ENCODE measurements at regions not wholly inside any gene's neighbourhood (a gene's known extent, or its start where the extent isn't known, plus 50 kb on each side); places are given as distances from the start of the nearest gene placed in this dataset.

- no peak for TF ChIP-seq CTCF (conservative IDR thresholded peaks at IDR 0.05; ENCODE audit: low read depth, low read length)
- no peak for TF ChIP-seq EZH2 (IDR thresholded peaks at IDR 0.05; ENCODE audit: low read length, unreplicated experiment)
- no peak for TF ChIP-seq EZH2phosphoT487 (IDR thresholded peaks at IDR 0.05; ENCODE audit: borderline replicate concordance, low read length)
- Histone ChIP-seq H3K27me3 (ENCODE audit: low read length) (no peaks in the 10 kb centered on the region), H2AFZ (ENCODE audit: low read length) (no peak overlapping the region), H3K4me3 (ENCODE audit: low read length) (no peak overlapping the region), H3K4me1 (ENCODE audit: insufficient read depth, low read length) (no peaks in the 10 kb centered on the region), H3K9me3 (ENCODE audit: low read length) (no peaks in the 10 kb centered on the region), H3K79me2 (ENCODE audit: low read length) (no peaks in the 10 kb centered on the region), H3K27ac (ENCODE audit: low read length) (no peak overlapping the region), H3K9ac (ENCODE audit: low read length) (no peak overlapping the region), H4K20me1 (ENCODE audit: low read length) (no peaks in the 10 kb centered on the region), H3K36me3 (ENCODE audit: low read depth, low read length) (no peaks in the 10 kb centered on the region), H3K9me2 (replicated peaks; ENCODE audit: low read length) (no peaks in the 10 kb centered on the region), H3K4me2 (ENCODE audit: low read length) (no peak overlapping the region), H3F3A (ENCODE audit: low read length, unreplicated experiment) (no peaks in the 10 kb centered on the region)
- DNase-seq (no peak), ATAC-seq (no peak)
- ChIA-PET CTCF (no interaction called here), POLR2A (ENCODE audit: unreplicated experiment) (no interaction called here)
- BruUV-seq (replicated peaks) = no TSS peak
- intact Hi-C loops (cut with micrococcal nuclease) = no loop called here
Observed at GRCh38 chr4:35711127-35711526, 533.2 kb downstream of the ARAP2 start.

GRCh38 chr4:35723973-35724372 is 520.3 kb downstream of the ARAP2 start:
- DNase-seq (no peak), ATAC-seq (no peak)
- Histone ChIP-seq H3K4me3 (ENCODE audit: low read length) (no peak overlapping the region), H3F3A (ENCODE audit: low read length, unreplicated experiment) (no peaks in the 10 kb centered on the region), H3K4me2 (ENCODE audit: low read length) (no peak overlapping the region), H3K9me3 (ENCODE audit: low read length) (no peaks in the 10 kb centered on the region), H3K9me2 (replicated peaks; ENCODE audit: low read length) (no peaks in the 10 kb centered on the region), H3K4me1 (ENCODE audit: insufficient read depth, low read length) (no peaks in the 10 kb centered on the region), H2AFZ (ENCODE audit: low read length) (no peak overlapping the region), H3K27me3 (ENCODE audit: low read length) (no peaks in the 10 kb centered on the region), H3K9ac (ENCODE audit: low read length) (no peak overlapping the region), H4K20me1 (ENCODE audit: low read length) (no peaks in the 10 kb centered on the region), H3K79me2 (ENCODE audit: low read length) (no peaks in the 10 kb centered on the region), H3K27ac (ENCODE audit: low read length) (no peak overlapping the region), H3K36me3 (ENCODE audit: low read depth, low read length) (no peaks in the 10 kb centered on the region)
- no peak for TF ChIP-seq CTCF (conservative IDR thresholded peaks at IDR 0.05; ENCODE audit: low read depth, low read length)
- TF ChIP-seq EZH2phosphoT487 (IDR thresholded peaks at IDR 0.05; ENCODE audit: borderline replicate concordance, low read length) = no peak
- no peak for TF ChIP-seq EZH2 (IDR thresholded peaks at IDR 0.05; ENCODE audit: low read length, unreplicated experiment)
- POLR2A ChIA-PET (ENCODE audit: unreplicated experiment) = interaction anchor here (0.6 kb wide), 1 partner anchor 16 kb away, joined by 3 read pairs; no protein-coding TSS in a partner anchor
- intact Hi-C loops (cut with micrococcal nuclease) = no loop called here
- BruUV-seq (replicated peaks) = no TSS peak
- CTCF ChIA-PET = no interaction called here

- no peaks in the 10 kb centered on the region for H3K36me3 ChIP-seq (ENCODE audit: low read depth, low read length)
- TF ChIP-seq EZH2phosphoT487 (IDR thresholded peaks at IDR 0.05; ENCODE audit: borderline replicate concordance, low read length) = no peak
- peak; percentile 17; the same call in 1 of the 2 replicates for TF ChIP-seq CTCF (conservative IDR thresholded peaks at IDR 0.05; ENCODE audit: low read depth, low read length)
- no peak overlapping the region for H3K9ac ChIP-seq (ENCODE audit: low read length)
- BruUV-seq (replicated peaks) = no TSS peak
- H3K27ac ChIP-seq (ENCODE audit: low read length) = no peak overlapping the region
- ChIA-PET POLR2A (ENCODE audit: unreplicated experiment) (no interaction called here), CTCF (no interaction called here)
- intact Hi-C loops (cut with micrococcal nuclease) = no loop called here
- DNase-seq (peak; percentile 5), ATAC-seq (no peak)
- no peaks in the 10 kb centered on the region for H3K27me3 ChIP-seq (ENCODE audit: low read length)
- no peaks in the 10 kb centered on the region for H4K20me1 ChIP-seq (ENCODE audit: low read length)
- no peak overlapping the region for H3K4me2 ChIP-seq (ENCODE audit: low read length)
- no peaks in the 10 kb centered on the region for H3K9me3 ChIP-seq (ENCODE audit: low read length)
- H2AFZ ChIP-seq (ENCODE audit: low read length) = no peak overlapping the region
- H3K4me3 ChIP-seq (ENCODE audit: low read length) = no peak overlapping the region
- no peaks in the 10 kb centered on the region for H3F3A ChIP-seq (ENCODE audit: low read length, unreplicated experiment)
- H3K9me2 ChIP-seq (replicated peaks; ENCODE audit: low read length) = no peaks in the 10 kb centered on the region
- H3K4me1 ChIP-seq (ENCODE audit: insufficient read depth, low read length) = no peaks in the 10 kb centered on the region
- H3K79me2 ChIP-seq (ENCODE audit: low read length) = no peaks in the 10 kb centered on the region
Observed at GRCh38 chr4:35725131-35725530, 519.2 kb downstream of the ARAP2 start.
